Cerebellar cortex (tissue), 1 donor: ENCODE measurements at regions not wholly inside any gene's neighbourhood (a gene's known extent, or its start where the extent isn't known, plus 50 kb on each side); places are given as distances from the start of the nearest gene placed in this dataset.
"Not testable (repeated sequence)": the region's sequence is repeated elsewhere in the genome, so short reads cannot be mapped to it uniquely, and the experiment has no call there.

ENCODE experiments used
- DNase-seq: peaks from one replicate; pipeline ENCODE4 v3.0.0-alpha.2; 2015; ENCODE audit warnings: low spot score

DNA sequence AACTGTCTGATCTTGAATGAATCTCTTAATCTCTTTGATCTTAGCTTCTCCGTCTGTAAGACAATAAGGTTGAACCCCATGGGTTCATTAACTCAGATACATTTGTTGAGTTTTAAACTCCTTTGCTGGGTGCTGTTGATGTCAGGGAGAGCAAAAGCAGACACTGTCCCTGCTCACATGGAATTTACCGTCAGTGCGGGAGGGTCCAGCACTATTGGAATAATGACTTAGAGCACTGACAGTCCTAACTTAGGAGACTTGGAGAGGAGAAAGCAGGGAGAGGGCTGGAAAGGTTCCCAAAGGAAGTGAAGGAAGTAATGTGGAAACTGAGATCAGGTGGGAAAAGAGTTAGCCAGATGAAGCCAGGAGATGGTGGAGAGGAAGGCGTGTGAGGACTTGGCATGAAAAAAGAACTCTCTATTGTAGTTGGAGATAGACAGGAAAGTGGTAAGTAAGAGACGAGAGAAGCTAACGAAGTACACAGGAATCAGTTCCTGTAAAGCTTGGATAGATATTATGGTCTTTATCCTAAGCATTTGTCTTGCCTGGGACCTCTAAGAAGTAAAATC is 141.4 kb upstream of the SERTAD2 start:
- DNase-seq: no peak

DNA sequence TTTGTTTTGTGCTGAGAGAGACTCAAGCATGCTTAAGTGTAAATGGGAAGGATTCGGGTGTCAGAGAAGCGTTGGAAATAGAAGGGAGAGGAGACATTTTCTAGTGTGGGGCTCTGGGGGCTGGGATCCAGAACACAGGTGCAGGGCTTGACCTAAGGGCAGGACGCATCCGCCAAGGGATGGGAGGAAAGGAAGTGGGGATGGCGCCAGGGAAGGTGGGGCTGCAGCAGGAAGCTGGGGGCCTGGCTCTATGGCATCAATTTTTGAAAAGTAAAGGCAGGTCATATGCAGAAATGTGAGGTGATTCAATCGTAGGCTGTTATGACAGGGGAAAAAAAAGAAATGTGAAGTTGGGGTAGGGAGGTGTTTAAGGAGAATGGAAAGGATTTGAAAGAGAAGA is 143.2 kb upstream of the SERTAD2 start:
- DNase-seq: no peak

- DNase-seq: no peak
These were observed 144.3 kb upstream of the SERTAD2 start for GRCh38 chr2:64797881-64798575.

DNA sequence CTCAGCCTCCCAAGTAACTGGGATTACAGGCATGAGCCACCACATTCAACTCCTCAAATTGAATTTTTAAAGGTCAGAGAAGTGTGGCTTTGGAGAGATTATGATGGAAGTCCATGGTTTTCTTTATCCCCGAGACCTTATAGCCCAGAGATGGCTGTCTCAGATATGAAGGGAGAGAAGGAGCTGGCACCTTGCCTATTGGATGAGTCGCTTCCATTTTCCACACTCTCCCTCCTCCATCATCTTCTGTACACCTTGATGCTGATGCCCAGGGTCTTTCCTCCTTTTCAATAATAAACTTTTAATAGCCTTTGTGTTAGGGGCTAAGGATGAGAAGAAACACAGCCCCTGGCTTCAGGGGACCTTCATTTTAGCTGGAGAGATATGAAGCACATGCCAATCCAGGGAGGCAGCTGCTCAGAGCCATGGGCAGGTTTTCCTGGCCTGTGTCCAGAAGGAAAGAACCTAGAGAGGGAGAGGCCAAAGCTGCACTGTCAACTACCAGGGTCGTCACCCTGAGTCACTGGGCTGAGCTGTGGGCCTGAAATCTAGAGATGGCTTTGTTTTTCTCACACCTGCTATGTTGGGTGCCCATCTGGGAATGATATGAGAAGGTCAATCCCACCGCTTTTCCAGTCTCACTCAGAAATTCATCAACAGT is 146.0 kb upstream of the SERTAD2 start:
- no peak for DNase-seq

DNA sequence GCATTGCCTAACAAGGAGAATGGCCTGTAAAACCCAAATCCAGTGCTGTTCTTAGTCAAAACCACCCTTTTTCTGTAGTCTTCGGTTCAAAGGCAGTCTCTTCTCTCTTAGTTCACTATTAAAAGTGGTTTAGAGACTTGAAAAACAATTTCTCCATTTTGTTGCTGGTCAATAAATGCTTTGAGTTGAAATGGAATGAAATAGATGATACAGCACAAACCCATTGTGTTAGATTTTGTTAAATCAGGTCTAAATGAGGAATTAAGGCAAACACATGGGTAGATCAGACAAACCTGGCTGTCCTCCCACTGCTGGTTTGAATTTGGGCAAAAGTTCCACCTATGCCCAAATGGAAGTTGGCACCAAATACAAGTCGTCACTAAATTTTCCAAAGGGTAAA is 150.1 kb upstream of the SERTAD2 start:
- DNase-seq: no peak

DNA sequence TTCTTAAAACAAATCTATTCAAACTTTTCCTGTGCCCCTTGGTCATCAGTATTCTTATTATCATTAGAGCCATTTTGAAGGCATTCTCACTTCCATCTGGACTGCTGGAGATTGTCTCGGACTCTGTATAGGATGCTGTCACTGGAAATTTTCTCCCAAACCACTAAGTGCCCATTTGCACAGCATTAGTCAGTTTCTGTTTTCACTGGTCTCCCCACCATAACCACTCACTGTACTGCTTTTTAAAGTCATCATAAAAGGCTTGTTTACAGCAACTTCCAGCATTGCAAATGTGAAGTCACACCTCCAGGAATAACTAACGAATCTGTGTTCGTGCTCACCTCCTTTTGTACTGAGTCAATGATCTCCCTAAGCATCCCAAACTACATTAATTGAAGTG is 150.9 kb upstream of the SERTAD2 start:
- DNase-seq: no peak

GRCh38 chr2:64807417-64807816 is 153.7 kb upstream of the SERTAD2 start:
- DNase-seq: peak; percentile 9

DNA sequence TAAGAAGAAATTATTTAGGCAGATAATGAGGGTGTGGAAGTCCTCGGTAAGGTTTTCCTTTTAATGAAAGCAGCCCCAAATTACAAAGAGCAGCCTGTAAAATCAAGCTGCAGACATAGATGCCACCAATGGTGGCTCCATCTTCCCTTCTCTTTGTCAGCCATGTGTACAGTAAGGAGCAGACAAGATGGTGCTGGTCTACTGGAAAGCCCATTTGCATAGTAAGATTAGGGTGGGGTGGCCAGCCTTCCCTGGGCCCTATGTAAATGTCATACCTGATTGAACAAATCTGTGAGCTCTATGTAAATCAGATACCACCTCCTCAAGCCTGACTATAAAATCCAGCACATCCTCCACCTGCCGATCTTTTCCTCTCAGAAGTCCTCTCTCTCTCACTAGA is 154.4 kb upstream of the SERTAD2 start:
- DNase-seq: no peak

DNA sequence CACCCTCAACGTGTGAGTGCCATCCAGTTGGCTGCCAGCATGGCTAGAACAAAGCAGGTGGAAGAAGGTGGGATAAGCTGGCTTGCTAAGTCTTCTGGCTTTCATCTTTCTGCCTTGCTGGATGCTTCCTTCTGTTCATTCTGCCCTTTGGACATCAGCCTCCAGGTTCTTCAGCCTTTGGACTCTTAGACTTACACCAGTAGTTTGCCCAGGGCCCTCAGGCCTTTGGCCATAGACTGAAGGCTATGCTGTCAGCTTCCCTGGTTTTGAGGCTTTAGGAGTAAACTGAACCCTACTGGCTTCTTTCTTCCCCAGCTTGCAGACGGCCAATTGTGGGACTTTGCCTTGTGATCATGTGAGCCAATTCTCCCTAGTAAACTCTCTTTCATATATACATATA is 155.0 kb upstream of the SERTAD2 start:
- no peak for DNase-seq

DNA sequence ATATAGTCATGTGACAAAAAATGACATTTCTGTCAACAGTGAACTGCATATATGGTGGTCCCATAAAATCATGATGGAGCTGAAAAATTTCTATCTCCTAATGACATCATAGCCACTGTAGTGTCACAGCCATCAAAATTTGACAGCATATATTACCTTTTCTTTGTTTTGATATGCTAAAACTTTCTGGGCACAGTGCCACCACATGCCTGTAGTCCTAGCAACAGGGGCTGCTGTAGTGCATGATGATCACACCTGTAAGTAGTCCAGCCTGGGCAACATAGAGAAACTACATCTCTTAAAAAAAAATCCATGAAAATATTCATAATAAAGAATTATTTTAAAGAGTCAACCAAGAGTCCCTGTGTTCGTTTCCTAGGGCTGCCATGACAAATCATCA is 155.5 kb upstream of the SERTAD2 start:
- DNase-seq: no peak

- no peak for DNase-seq
These were observed 158.6 kb upstream of the SERTAD2 start for GRCh38 chr2:64812285-64812684.

DNA sequence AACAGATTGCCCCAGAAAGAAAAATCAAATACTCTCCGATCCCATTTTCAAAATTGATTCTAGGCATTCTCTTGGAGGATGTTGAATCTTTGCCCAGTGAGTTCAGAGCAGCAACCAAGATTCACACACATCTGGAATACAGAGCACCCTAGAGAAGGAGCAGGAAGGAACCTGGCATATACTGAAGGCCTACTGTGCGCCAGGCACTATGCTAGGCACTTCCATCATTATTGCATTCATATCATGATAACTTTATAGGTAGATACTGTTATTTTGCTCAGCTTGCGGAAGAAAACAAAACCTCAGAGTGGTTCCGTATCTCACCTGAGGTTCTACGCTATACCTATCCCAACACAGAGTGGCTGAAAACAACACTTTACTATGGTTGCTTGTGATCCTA is 160.3 kb upstream of the SERTAD2 start:
- no peak for DNase-seq

DNA sequence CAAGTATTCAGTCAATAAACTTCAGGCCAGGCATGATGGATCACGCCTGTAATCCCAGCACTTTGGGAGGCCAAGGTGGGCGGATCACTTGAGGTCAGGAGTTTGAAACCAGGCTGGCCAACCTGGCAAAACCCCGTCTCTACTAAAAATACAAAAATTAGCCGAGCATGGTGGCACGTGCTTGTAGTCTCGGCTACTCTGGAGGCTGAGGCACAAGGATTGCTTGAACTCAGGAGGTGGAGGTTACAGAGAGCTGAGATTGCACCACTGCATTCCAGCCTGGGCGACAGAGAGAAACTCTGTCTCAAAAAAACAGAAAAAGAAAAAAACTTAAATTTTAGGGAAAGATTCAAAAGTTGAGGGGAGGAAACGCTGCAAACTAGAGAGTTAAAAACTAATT is 162.8 kb upstream of the SERTAD2 start:
- not testable (repeated sequence) for DNase-seq

DNA sequence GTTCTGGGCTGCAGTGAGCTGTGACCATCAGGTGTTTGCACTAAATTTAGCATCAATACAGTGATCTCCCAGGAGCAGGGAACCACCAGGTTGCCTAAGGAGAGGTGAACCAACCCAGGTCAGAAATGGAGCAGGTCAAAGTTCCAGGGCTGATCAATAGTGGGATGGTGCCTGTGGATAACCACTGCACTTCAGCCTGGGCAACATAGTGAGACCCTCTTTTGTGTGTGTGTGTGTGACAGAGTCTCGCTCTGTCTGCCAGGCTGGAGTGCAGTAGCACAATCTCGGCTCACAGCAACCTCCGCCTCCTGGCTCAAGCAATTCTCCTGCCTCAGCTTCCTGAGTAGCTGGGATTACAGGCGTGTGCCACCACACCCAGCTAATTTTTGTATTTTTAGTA is 163.7 kb upstream of the SERTAD2 start:
- DNase-seq: no peak

DNA sequence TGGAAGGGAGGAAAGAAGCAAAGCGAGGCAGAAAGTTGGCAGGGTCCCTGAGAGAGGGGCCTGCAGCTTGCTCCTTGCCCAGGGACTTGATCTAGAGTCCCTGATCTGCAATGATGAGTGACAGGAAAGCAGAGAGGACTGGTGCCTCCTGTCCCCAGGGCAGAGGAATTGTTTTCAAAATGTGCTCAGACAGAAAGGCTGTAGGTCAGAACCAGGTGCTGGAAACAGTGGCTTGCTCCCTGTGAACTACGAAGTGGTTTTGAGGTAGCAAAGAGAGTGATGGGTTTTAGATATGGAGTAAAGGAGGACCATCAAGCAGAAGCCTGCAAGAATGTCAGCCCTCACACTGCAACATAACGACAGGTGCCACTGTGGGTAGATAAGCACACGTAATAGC is 164.9 kb upstream of the SERTAD2 start:
- DNase-seq: no peak

DNA sequence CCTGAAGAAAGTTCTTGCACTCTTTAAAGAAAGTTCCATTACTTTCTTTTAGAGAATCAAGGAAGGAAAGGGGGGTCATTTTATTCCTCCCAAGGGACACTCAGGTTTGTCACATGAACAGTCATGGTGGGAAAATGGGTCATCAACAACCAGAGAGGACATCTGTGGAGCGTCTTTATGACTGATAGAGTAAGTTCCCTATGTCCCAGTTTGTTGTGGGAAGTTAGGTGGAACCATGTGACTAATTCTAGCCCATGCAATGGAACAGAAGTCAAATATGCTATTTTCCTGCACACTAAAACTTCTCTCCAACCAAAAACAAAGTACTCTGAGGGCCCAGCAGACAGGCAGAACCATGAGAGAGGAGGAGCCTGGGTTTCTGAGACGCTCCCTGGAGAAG is 165.6 kb upstream of the SERTAD2 start:
- no peak for DNase-seq

GRCh38 chr2:64819774-64820688 is 166.3 kb upstream of the SERTAD2 start:
- DNase-seq: no peak

- no peak for DNase-seq
These were observed 167.2 kb upstream of the SERTAD2 start for GRCh38 chr2:64820901-64821300.

GRCh38 chr2:64823794-64824193 is 165.4 kb upstream of the SLC1A4 start:
- DNase-seq: no peak

- no peak for DNase-seq
These were observed 163.2 kb upstream of the SLC1A4 start for GRCh38 chr2:64825831-64826491.

GRCh38 chr2:64826703-64827102 is 162.5 kb upstream of the SLC1A4 start:
- no peak for DNase-seq

- no peak for DNase-seq
These were observed 160.9 kb upstream of the SLC1A4 start for GRCh38 chr2:64828261-64828660.
